ENCODE measurements at regions not wholly inside any gene's neighbourhood (a gene's known extent, or its start where the extent isn't known, plus 50 kb on each side); places are given as distances from the start of the nearest gene placed in this dataset.

DNA sequence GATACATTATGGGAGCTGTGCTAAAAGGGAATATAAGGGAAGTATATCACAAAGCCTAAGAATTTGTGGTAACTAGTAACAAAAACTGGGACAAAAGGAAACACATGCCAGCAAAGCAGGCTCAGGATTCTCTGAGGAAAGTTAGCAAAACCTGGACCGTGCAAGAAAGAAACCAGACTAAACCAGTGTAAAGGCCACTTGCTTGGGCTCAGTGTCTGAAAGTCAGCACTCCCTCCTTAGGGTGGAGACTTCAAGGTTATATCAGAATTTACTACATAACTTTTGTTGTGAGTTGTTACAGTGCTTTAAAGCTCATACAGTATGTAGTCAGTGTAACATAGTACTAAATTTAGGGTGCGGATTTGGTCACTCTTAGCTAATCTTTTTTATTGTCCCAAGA is 269.9 kb upstream of the GADL1 start:
- no peak overlapping the region for H3K4me3 ChIP-seq (ENCODE audit: low read depth, low read length)
- H3K4me1 ChIP-seq (ENCODE audit: insufficient read depth) = no peaks in the 10 kb centered on the region
- H3K36me3 ChIP-seq (ENCODE audit: insufficient read depth) = peaks cover 1% of the 10 kb centered on the region
- WGBS = 89% methylated on average over 2 of the region's 2 CpGs
- DNase-seq (ENCODE audit: extremely low spot score) = no peak
- H3K27ac ChIP-seq (ENCODE audit: low read depth) = no peak overlapping the region

DNA sequence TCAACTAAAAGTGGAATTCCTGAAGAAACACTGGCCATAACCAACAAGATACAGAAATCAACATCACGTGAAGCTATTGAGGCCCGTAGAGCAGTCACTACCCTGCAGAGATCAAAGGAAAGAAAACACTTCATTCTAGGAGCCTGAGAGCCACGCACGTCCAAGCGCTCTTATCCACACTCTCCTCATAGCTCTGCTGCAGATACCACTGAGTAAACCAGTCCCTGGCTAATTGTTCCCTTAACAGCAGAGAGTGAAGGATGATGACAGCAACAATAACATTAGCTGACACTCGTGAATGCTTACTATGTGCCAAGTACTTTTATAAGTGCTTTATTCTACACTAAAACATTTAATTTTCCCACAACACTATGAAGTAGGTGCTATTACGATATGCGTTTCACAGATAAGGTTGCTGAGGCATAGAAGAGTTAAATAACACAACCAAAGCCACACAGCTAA is 271.0 kb upstream of the GADL1 start:
- no peaks in the 10 kb centered on the region for H3K4me1 ChIP-seq (ENCODE audit: insufficient read depth)
- WGBS = 52% methylated on average over 8 of the region's 8 CpGs
- peaks cover 1% of the 10 kb centered on the region for H3K36me3 ChIP-seq (ENCODE audit: insufficient read depth)
- no peak for DNase-seq (ENCODE audit: extremely low spot score)
- H3K4me3 ChIP-seq (ENCODE audit: low read depth, low read length) = no peak overlapping the region
- no peak overlapping the region for H3K27ac ChIP-seq (ENCODE audit: low read depth)

DNA sequence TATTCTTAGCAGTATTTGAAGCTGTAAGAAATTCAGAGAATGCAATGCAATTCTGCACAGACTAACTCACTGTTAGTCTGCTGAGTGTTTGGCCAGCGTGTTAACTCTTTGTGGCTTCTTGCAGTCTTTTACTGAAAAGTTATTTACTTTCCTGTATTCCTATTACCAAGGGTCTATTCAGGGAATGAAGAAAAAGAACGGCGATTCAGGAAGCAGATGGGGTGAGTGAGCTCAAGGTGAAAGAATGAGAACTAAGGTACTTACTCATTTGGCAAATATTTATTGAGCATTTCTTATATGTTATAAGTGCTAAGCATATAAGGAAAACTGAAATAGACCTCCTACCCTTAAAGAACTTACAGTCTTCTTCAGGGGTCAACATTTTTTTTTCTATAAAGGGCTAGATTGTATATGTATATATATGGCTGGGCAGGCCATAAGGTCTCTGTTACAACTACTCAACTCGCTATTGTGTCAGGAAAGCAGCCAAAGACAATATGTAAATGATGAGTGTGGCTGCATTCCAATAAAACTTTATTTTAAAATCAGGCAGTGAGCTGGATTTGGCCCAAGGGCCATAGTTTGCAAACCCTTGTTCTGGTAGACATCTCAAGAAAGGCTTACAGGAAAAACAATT is 271.9 kb upstream of the GADL1 start:
- Histone ChIP-seq H3K4me3 (ENCODE audit: low read depth, low read length) (no peak overlapping the region), H3K27ac (ENCODE audit: low read depth) (no peak overlapping the region), H3K4me1 (ENCODE audit: insufficient read depth) (peaks cover 1% of the 10 kb centered on the region), H3K36me3 (ENCODE audit: insufficient read depth) (peaks cover 1% of the 10 kb centered on the region)
- DNase-seq (ENCODE audit: extremely low spot score) = no peak
- WGBS = 44% methylated on average over 4 of the region's 4 CpGs

DNA sequence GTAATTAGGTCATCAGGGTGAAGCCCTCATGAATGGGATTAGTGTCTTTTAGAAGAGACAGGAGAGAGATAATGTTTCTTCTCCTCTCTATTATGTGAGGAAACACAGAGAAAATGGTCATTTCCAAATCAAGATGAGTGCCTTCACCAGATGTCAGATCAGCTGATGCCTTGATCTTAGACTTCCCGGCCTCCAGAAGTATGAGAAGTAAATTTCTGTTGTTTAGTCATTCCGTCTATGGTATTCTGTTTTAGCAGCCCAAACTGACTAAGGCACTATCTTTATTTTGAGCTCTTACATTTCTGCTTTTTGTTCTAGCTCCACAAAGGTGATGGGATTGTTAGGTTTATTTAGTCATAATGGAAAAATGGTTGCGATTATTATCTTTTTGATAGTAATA is 273.2 kb upstream of the GADL1 start:
- Histone ChIP-seq H3K27ac (ENCODE audit: low read depth) (no peak overlapping the region), H3K4me1 (ENCODE audit: insufficient read depth) (peaks cover 1% of the 10 kb centered on the region), H3K4me3 (ENCODE audit: low read depth, low read length) (no peak overlapping the region), H3K36me3 (ENCODE audit: insufficient read depth) (peaks cover 1% of the 10 kb centered on the region)
- no peak for DNase-seq (ENCODE audit: extremely low spot score)
- 93% methylated on average over 3 of the region's 3 CpGs for WGBS

DNA sequence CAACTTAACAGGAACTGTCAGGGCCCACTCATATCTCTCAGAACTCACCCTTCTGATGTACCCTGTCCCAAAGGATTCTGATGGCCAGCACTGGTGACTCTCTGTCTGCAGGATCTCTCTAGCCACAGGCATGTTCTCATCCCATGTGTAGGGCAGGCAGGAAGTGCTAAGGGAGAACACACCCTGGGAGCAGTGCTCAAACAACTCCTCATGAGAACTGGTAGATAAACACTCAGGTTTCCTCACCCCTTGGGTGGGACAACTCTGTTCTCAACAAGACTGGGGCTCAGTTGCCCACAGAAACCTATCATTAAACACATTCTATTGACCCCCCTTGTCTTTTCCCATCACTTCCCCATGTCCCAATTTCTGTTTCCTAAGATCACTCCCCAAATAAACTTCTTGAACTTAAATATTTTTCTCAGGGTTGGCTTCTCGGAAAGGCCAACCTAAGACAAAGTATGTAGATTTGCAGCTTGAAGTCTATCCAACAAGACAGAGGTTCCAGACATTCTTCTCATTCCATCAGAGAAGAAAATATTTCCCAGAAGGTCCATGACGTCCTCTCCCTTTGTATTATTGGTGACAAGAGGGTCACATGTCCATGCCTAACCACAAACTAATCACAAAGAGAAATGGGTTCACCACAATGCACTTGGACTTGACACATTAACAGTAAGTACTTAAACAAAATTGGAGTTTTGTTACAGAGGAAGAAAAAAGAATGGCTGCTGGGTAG is 276.6 kb upstream of the GADL1 start:
- WGBS = 56% methylated on average over 2 of the region's 2 CpGs
- no peak overlapping the region for H3K27ac ChIP-seq (ENCODE audit: low read depth)
- no peak for DNase-seq (ENCODE audit: extremely low spot score)
- H3K4me1 ChIP-seq (ENCODE audit: insufficient read depth) = peaks cover 1% of the 10 kb centered on the region
- no peak overlapping the region for H3K4me3 ChIP-seq (ENCODE audit: low read depth, low read length)
- H3K36me3 ChIP-seq (ENCODE audit: insufficient read depth) = peaks cover 1% of the 10 kb centered on the region

DNA sequence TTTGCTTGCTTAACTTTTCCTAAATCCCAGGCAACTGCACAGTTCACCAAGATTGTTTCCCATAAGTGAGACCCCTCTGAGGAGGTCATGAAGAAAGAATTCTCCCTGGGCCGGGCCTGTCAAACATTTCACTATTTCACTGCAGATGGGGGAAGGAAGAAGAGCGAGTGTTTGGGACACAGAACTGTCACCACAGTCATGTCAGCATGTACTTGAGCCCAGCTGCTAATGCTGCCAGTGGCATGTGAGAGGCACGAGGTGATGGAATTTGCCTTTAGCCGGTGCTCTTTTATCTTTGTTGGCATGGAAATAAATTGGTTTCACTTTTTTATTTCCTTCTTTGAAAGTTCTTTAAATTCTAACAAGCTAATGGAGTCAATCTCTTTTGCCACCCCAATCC is 277.9 kb upstream of the GADL1 start:
- H3K27ac ChIP-seq (ENCODE audit: low read depth) = no peak overlapping the region
- no peak overlapping the region for H3K4me3 ChIP-seq (ENCODE audit: low read depth, low read length)
- H3K4me1 ChIP-seq (ENCODE audit: insufficient read depth) = peaks cover 1% of the 10 kb centered on the region
- 70% methylated on average over 4 of the region's 4 CpGs for WGBS
- H3K36me3 ChIP-seq (ENCODE audit: insufficient read depth) = peaks cover 1% of the 10 kb centered on the region
- no peak for DNase-seq (ENCODE audit: extremely low spot score)

DNA sequence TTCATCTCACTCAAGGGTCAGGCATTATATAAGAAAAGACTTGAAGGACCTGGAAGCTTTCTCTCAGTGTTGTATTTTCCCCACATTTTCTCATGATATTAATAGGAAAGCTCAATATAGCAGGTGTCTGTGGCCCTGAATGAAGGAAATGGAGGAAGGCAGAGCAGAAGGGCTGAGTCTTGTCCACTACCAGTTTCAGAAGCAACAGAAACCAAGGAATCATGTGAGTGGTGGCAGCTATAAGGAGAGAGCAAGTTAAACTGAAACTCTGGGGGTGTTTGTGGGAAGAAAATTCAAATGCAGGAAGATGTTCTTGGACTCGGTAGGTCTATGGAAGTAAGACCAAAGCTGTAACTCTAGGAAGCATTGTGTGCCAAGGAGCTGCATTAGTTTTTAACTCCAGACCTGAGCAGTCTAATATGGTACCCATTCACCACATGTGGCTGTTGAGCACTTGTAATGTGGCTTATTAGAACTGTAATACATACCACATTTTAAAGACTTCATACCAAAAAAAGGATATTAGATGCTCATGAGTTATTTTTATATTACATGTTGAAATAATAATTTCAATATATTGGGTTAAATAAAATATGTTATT is 278.8 kb upstream of the GADL1 start:
- Histone ChIP-seq H3K27ac (ENCODE audit: low read depth) (no peak overlapping the region), H3K4me1 (ENCODE audit: insufficient read depth) (peaks cover 1% of the 10 kb centered on the region), H3K36me3 (ENCODE audit: insufficient read depth) (peaks cover 1% of the 10 kb centered on the region), H3K4me3 (ENCODE audit: low read depth, low read length) (no peak overlapping the region)
- 93% methylated on average over 1 of the region's 1 CpG for WGBS
- no peak for DNase-seq (ENCODE audit: extremely low spot score)

DNA sequence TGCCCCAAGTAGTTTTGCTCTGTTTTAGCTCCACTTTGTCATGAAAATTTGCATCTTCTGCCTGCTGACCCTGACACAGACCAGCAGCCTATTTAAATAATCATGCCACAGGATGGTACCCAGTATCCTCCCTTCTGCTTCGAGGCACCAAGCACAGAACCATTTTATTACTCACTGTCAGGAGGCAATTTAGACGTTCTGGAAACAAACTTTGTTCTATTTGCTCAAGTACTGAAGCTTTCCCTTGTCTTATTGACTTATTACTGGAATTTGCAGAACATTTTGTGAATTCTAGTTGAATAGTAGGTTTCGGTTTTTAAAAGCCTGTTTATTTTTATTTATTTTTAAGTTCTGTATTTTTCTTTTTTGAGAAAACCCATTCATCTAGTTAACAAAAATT is 279.6 kb upstream of the GADL1 start:
- 67% methylated on average over 3 of the region's 3 CpGs for WGBS
- H3K4me3 ChIP-seq (ENCODE audit: low read depth, low read length) = no peak overlapping the region

DNA sequence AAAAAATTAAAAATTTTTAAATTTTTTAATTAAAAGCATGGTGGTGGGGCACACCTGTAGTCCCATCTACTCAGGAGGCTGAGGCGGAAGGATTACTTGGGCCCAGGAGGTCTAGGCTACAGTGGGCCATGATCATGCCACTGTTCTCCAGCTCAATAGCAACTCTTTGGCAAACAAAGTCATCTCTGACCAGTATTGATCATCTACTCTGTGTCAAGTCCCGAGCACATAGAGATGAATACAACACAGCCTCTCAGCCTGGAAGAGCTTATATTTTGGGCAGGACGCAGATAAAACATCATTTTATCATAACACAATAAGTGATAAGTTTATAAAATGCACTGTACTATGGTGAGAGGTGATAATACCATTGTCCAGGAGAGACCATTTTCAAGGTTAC is 281.6 kb upstream of the GADL1 start:
- DNase-seq (ENCODE audit: extremely low spot score) = no peak
- Histone ChIP-seq H3K27ac (ENCODE audit: low read depth) (no peak overlapping the region), H3K4me3 (ENCODE audit: low read depth, low read length) (no peak overlapping the region), H3K4me1 (ENCODE audit: insufficient read depth) (peaks cover under 1% of the 10 kb centered on the region), H3K36me3 (ENCODE audit: insufficient read depth) (no peaks in the 10 kb centered on the region)
- WGBS = 96% methylated on average over 3 of the region's 3 CpGs

More for the DNA sequence above, 279.6 kb upstream of the GADL1 start:
- Histone ChIP-seq H3K4me1 (ENCODE audit: insufficient read depth) (peaks cover 1% of the 10 kb centered on the region), H3K27ac (ENCODE audit: low read depth) (no peak overlapping the region), H3K36me3 (ENCODE audit: insufficient read depth) (no peaks in the 10 kb centered on the region)
- no peak for DNase-seq (ENCODE audit: extremely low spot score)

DNA sequence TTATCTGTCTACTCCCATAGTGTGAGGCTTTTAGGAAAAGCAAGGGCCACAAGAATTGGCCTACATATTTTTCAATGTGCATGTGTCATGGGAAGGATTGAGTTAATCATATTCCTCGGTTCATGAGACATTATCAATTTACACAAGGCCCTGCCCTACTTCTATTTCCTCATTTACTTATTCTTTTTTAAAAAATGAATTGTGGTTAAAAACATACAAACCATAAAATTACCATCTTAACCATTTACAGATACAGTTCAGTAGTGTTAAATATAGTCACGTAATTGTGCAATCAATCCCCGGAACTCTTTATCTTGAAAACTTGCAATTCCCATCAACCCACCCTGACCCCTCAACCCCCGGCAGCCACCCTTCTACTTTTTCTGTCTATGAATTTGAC is 284.0 kb upstream of the GADL1 start:
- Histone ChIP-seq H3K4me3 (ENCODE audit: low read depth, low read length) (no peak overlapping the region), H3K27ac (ENCODE audit: low read depth) (no peak overlapping the region), H3K36me3 (ENCODE audit: insufficient read depth) (no peaks in the 10 kb centered on the region), H3K4me1 (ENCODE audit: insufficient read depth) (no peaks in the 10 kb centered on the region)
- 65% methylated on average over 4 of the region's 4 CpGs for WGBS
- no peak for DNase-seq (ENCODE audit: extremely low spot score)

DNA sequence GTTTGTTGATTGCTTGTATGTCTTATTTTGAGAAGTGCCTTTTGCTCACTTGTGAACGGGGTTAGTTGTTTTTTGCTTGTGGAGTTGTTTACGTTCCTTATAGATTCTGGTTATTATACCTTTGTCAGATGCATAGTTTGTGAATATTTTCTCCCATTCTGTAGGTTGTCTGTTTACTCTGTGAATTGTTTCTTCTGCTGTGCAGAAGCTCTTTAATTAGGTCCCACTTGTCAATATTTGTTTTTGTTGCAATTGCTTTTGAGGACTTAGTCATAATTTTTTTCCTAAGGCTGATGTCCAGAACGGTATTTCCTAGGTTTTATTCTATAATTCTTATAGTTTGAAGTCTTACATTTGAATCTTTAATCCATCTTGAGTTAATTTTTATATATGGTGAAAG is 285.3 kb upstream of the GADL1 start:
- H3K36me3 ChIP-seq (ENCODE audit: insufficient read depth) = no peaks in the 10 kb centered on the region
- no peaks in the 10 kb centered on the region for H3K4me1 ChIP-seq (ENCODE audit: insufficient read depth)
- no peak overlapping the region for H3K27ac ChIP-seq (ENCODE audit: low read depth)
- no peak for DNase-seq (ENCODE audit: extremely low spot score)
- 91% methylated on average over 3 of the region's 3 CpGs for WGBS
- H3K4me3 ChIP-seq (ENCODE audit: low read depth, low read length) = no peak overlapping the region

DNA sequence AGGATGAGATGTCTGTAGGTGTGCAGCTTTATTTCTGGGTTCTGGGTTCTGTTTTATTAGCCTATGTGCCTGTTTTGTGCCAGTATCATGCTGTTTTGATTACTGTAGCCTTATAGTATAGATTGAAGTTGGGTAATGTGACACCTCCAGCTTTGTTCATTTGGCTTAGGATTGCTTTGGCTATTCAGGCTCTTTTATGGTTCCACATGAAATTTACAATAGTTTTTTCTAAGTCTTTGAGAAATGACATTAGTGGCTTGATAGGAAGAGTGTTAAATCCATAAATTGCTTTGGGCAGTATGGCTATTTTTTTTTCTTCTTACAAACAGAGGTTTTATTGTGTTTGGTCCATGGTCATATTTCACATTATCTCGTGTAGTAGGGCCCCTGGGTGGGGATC is 285.8 kb upstream of the GADL1 start:
- Histone ChIP-seq H3K27ac (ENCODE audit: low read depth) (no peak overlapping the region), H3K36me3 (ENCODE audit: insufficient read depth) (no peaks in the 10 kb centered on the region), H3K4me3 (ENCODE audit: low read depth, low read length) (no peak overlapping the region), H3K4me1 (ENCODE audit: insufficient read depth) (no peaks in the 10 kb centered on the region)
- no peak for DNase-seq (ENCODE audit: extremely low spot score)
- 56% methylated on average over 1 of the region's 1 CpG for WGBS

DNA sequence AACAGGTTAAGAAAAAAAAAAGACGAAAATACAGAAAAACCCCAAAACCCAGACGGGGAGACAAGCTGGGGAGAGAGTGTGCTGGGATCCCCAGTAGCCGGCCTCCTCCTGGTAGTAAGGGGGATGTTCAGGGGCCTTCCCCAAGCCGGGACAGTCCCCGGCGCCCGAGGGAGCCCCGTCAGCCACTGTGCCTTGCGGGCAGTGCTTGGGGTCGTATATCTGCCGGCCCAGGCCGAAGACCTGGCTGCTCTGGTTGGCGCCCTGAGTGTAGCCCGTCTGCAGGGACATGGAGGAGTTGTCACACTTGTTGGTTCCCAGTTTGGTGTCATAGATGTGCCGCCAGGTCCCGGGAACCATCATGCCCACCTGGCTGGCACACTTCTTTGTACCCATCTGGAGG is 287.2 kb upstream of the GADL1 start:
- WGBS = 96% methylated on average over 16 of the region's 16 CpGs
- no peak for DNase-seq (ENCODE audit: extremely low spot score)

DNA sequence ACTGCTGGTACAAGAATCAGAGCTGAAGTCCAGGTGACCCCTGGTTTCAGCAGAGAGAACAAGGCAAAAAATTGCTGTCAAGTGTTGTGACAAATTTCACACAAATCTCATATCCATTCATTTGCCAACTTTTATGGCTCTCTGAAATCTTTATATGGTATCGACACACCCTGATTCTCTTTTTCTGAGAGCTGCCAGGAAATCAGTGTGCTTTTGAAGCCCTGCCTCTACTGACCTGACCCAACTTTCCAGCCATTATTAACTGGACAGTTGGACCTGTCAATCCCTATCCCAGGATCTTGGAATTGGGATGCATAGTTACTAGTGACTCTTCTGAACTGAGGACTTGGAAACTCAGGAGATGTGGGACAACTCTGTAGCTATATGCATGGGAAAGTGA is 288.2 kb upstream of the GADL1 start:
- Histone ChIP-seq H3K36me3 (ENCODE audit: insufficient read depth) (no peaks in the 10 kb centered on the region), H3K4me1 (ENCODE audit: insufficient read depth) (no peaks in the 10 kb centered on the region), H3K27ac (ENCODE audit: low read depth) (no peak overlapping the region), H3K4me3 (ENCODE audit: low read depth, low read length) (no peak overlapping the region)
- no peak for DNase-seq (ENCODE audit: extremely low spot score)
- WGBS = 95% methylated on average over 1 of the region's 1 CpG

More for the DNA sequence above, 287.2 kb upstream of the GADL1 start:
- Histone ChIP-seq H3K36me3 (ENCODE audit: insufficient read depth) (no peaks in the 10 kb centered on the region), H3K4me3 (ENCODE audit: low read depth, low read length) (no peak overlapping the region), H3K27ac (ENCODE audit: low read depth) (no peak overlapping the region), H3K4me1 (ENCODE audit: insufficient read depth) (no peaks in the 10 kb centered on the region)
